Panc1 (cell line): ENCODE measurements at regions not wholly inside any gene's neighbourhood (a gene's known extent, or its start where the extent isn't known, plus 50 kb on each side); places are given as distances from the start of the nearest gene placed in this dataset.
"Not testable (repeated sequence)": the region's sequence is repeated elsewhere in the genome, so short reads cannot be mapped to it uniquely, and the experiment has no call there.

ENCODE experiments used
- CTCF ChIP-seq: fragments of 450-650 bp; IDR thresholded peaks from 2 replicates; pipeline ENCODE4 v1.5.1; 2017; ENCODE audit warnings: mild to moderate bottlenecking
- REST ChIP-seq, 2 experiments: IDR thresholded peaks; 2 replicates each; pipeline ENCODE4 v1.6.1; 2011 to 2012; ENCODE audit warnings: low read depth in 2 of 2, control low read depth in 1 of 2, low read length in 1 of 2, mild to moderate bottlenecking in 1 of 2, moderate library complexity in 1 of 2; ENCODE audit not compliant: insufficient read depth in 1 of 2
- TCF7L2 ChIP-seq: IDR thresholded peaks from 2 replicates; pipeline ENCODE4 v1.6.1; 2011; ENCODE audit warnings: mild to moderate bottlenecking, low read depth, low read length, inconsistent platforms

GRCh38 chr9:62882717-62883116 lies 1692.9 kb downstream of the SPATA31A7 start:
- not testable (repeated sequence) for TF ChIP-seq CTCF; REST (IDR thresholded peaks at IDR 0.05; ENCODE audit: insufficient read depth in 1 of 2, low read depth in 2 of 2, low read length in 1 of 2); TCF7L2
